ENCODE measurements at regions not wholly inside any gene's neighbourhood (a gene's known extent, or its start where the extent isn't known, plus 50 kb on each side); places are given as distances from the start of the nearest gene placed in this dataset.

DNA sequence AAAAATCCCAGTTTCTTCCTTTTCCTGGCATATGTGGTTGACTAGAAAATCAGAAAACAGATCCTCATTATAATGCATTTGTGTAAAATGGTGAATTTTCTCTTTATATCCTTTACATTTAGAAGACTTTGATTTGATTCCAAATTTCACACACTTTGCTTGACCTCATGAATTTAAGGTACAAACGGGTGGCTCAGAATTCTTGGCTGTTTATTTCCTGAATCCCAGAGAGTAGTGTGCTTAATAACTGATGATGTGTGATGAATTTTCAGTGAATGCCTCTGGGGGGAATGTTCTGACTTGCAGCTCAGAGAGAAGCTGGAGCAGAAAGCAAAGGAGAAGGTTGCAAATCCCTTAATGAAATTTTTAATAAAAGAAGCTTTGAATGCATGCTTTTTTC is 126.8 kb downstream of the SPATA31D1 start:
- no peak overlapping the region for H3K9ac ChIP-seq (ENCODE audit: low read depth in 2 of 2, low read length in 2 of 2)
- intact Hi-C loops (cut with DNase I): no loop called here
- H3K9me3 ChIP-seq: no peaks in the 10 kb centered on the region
- no peaks in the 10 kb centered on the region for H3K36me3 ChIP-seq
- no peak overlapping the region for H3K27ac ChIP-seq
- no peak for DNase-seq
- H3K4me1 ChIP-seq: no peaks in the 10 kb centered on the region
- no peak overlapping the region for H3K4me3 ChIP-seq
- no peaks in the 10 kb centered on the region for H3K27me3 ChIP-seq
- TF ChIP-seq, protein P1, sequence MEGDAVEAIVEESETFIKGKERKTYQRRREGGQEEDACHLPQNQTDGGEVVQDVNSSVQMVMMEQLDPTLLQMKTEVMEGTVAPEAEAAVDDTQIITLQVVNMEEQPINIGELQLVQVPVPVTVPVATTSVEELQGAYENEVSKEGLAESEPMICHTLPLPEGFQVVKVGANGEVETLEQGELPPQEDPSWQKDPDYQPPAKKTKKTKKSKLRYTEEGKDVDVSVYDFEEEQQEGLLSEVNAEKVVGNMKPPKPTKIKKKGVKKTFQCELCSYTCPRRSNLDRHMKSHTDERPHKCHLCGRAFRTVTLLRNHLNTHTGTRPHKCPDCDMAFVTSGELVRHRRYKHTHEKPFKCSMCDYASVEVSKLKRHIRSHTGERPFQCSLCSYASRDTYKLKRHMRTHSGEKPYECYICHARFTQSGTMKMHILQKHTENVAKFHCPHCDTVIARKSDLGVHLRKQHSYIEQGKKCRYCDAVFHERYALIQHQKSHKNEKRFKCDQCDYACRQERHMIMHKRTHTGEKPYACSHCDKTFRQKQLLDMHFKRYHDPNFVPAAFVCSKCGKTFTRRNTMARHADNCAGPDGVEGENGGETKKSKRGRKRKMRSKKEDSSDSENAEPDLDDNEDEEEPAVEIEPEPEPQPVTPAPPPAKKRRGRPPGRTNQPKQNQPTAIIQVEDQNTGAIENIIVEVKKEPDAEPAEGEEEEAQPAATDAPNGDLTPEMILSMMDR (IDR thresholded peaks at IDR 0.05): no peak

DNA sequence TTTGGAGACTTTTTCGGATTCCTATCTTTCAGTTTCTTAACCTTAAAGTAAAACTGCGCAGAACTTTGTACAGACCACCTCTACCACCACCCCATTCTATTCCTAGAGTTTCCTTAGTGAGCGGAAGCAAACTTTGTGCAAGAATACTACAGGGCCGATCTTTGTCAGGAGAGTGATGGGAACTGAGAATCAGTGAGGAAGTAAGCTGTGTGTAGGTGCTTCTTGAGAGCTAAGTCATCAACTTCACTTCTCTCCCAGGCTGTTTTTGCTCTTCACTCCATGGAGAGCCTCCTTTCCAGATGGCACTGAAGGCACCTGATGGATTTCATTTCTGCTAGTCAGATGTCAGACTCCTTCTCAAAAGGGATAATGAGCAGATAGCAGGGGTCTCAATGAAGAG is 127.3 kb downstream of the SPATA31D1 start:
- no peak overlapping the region for H3K4me3 ChIP-seq
- H3K36me3 ChIP-seq: no peaks in the 10 kb centered on the region
- H3K9me3 ChIP-seq: no peaks in the 10 kb centered on the region
- TF ChIP-seq, protein P1 (IDR thresholded peaks at IDR 0.05): no peak
- no peak for DNase-seq
- no peak overlapping the region for H3K27ac ChIP-seq
- H3K9ac ChIP-seq (ENCODE audit: low read depth in 2 of 2, low read length in 2 of 2): no peak overlapping the region
- H3K4me1 ChIP-seq: no peaks in the 10 kb centered on the region
- no peaks in the 10 kb centered on the region for H3K27me3 ChIP-seq
- intact Hi-C loops (cut with DNase I): no loop called here

DNA sequence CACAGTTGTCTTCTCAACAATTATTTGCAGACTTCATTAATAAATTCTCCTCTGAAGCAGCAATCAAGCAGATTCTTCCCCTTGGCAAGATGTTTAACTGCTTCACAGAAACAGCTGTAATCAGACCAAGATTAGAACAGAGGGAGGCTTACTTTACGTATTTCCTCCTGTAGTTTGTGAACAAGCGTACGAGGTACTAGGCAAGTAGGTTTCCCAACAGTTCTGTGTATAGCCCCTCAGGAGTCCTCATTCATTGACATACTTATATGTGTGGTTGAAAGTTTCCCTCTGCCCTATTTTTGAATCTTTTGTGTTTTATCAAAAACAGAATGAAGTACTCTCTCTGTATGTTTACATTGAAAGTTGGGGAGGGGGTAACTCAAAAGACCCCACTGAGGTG is 128.0 kb downstream of the SPATA31D1 start:
- H3K27ac ChIP-seq: no peak overlapping the region
- DNase-seq: no peak

DNA sequence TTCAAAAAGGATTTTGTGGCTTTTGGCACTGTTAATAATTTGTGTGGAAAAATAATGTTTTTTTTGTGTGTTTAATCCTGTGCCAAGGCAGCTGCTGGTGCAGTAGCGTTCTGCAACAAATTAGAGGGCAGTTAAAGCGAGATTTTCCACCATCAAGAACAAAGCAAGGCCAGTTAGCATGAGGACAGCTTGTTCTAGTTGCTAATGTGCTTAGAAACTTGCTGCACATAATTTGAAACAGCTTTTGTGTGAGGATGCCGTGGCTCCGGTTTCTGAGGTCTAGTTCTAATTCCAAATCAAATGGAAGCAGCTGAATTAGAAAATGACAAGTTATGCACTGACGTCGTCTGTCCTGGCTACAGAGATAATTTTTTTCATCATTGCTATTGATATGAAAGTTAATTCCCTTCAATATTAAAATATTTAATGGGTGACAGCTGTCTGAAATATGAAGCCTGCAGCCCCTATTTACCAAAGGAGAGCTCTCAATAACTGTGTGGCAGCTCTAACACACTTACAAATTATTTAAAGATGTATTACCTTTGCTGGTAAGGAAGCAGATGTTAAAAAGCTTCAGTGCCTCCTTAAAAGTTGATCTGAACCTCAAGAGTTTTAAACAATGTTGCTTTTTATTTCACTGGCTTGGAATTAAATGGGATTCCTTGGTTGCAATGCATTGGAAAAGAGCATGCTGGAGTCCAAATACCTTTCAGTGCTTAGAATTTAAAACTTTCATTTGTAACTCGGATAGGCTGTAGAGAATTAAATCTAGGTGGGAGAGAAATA is 128.6 kb downstream of the SPATA31D1 start:
- Histone ChIP-seq H3K4me1 (no peaks in the 10 kb centered on the region), H3K9me3 (no peaks in the 10 kb centered on the region), H3K27me3 (no peaks in the 10 kb centered on the region), H3K27ac (no peak overlapping the region), H3K9ac (ENCODE audit: low read depth in 2 of 2, low read length in 2 of 2) (no peak overlapping the region), H3K4me3 (no peak overlapping the region), H3K36me3 (no peaks in the 10 kb centered on the region)
- TF ChIP-seq, protein P1 (IDR thresholded peaks at IDR 0.05): no peak
- no peak for DNase-seq
- intact Hi-C loops (cut with DNase I): no loop called here

More for the DNA sequence above, 128.0 kb downstream of the SPATA31D1 start:
- H3K27me3 ChIP-seq: no peaks in the 10 kb centered on the region
- H3K4me1 ChIP-seq: no peaks in the 10 kb centered on the region
- no peaks in the 10 kb centered on the region for H3K9me3 ChIP-seq
- TF ChIP-seq, protein P1 (IDR thresholded peaks at IDR 0.05): no peak
- H3K36me3 ChIP-seq: no peaks in the 10 kb centered on the region
- no peak overlapping the region for H3K9ac ChIP-seq (ENCODE audit: low read depth in 2 of 2, low read length in 2 of 2)
- H3K4me3 ChIP-seq: no peak overlapping the region
- intact Hi-C loops (cut with DNase I): no loop called here

DNA sequence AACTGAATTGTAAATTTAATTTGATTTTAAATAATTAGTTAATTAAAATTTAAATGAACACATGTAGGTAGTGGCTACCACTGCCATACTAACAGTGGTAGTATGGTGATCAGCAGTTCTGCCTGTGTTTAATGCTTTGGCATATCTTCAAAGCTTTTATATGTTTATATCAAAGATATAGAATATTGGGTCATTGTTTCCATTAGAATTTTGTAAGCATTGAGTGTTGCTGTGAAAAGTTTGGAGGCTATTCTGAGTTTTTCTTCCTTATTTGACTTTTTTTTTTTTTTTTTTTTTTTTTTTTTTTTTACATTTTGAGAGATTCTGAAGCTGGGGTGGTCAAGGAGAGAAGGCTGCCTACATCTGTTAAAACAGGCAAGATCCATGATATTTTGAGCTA is 134.2 kb downstream of the SPATA31D1 start:
- Histone ChIP-seq H3K4me1 (no peaks in the 10 kb centered on the region), H3K4me3 (no peak overlapping the region), H3K27me3 (no peaks in the 10 kb centered on the region), H3K9ac (ENCODE audit: low read depth in 2 of 2, low read length in 2 of 2) (no peak overlapping the region), H3K27ac (no peak overlapping the region), H3K9me3 (no peaks in the 10 kb centered on the region), H3K36me3 (no peaks in the 10 kb centered on the region)
- no peak for DNase-seq
- TF ChIP-seq, protein P1 (IDR thresholded peaks at IDR 0.05): no peak
- intact Hi-C loops (cut with DNase I): no loop called here

Measured in colonic mucosa (tissue), 4 donors.